HCEC 1CT (cell line): ENCODE measurements at regions not wholly inside any gene's neighbourhood (a gene's known extent, or its start where the extent isn't known, plus 50 kb on each side); places are given as distances from the start of the nearest gene placed in this dataset.
A peak's percentile ranks its signal among the peaks of the same experiment; 100 is the strongest.

Experiments
- DNase-seq: peaks from one replicate; pipeline ENCODE4 v3.0.0-alpha.2; 2017

DNA sequence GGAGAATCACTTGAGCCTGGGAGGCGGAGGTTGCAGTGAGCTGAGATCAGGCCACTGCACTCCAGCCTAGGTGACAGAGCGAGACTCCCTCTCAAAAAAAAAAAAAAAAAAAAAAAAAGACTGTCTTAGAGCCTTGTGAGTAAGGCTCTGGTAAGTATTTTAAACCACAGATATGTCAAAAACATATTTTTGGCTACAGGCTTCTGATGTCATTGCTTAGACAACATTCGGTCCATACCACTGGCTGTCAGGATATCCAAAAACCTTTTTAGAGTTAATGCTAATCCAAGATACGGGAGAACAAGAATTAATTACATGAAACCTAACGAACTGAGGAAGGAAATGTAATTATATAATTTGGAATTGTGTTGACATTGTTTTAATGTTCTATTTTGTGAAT, 999.5 kb upstream of the PABPC4L start:
- peak; percentile 17 for DNase-seq

DNA sequence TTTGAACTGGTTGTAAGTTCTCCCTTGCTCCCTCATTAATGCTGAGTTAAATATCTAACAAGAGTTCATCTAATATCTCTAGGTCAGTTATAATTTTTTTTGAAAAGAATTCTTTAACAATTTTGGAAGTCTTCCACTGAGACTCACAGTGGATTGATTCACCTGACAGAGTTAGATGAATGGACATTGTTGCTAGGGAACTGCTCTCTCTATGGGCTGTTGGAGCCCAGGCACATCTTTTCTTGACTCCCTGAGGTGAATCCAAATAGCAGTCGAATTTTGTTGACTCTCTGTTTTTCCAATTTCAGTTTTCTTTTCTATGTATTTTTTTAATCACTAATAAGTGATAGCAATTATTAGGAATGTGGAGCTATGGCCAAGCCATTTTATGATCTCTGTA, 996.1 kb upstream of the PABPC4L start:
- DNase-seq = no peak

DNA sequence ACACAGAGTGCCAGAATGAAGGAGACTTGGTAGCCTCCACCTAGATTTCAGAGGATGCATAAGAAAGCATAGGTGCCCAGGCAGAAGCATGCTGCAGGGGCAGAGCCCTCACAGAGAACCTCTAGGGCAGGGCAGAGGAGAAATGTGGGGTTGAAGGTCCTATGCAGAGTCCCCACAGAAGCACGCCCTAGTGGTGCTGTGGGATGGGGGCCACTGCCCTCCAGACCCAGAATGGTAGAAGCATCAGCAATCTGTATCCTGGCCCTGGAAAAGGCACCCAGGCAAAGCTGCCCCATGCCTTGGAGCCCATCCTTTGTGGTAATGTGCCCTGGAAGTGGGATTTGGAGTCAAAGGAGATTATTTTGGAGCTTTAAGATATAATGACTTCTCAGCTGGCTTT, 992.9 kb upstream of the PABPC4L start:
- DNase-seq = no peak

DNA sequence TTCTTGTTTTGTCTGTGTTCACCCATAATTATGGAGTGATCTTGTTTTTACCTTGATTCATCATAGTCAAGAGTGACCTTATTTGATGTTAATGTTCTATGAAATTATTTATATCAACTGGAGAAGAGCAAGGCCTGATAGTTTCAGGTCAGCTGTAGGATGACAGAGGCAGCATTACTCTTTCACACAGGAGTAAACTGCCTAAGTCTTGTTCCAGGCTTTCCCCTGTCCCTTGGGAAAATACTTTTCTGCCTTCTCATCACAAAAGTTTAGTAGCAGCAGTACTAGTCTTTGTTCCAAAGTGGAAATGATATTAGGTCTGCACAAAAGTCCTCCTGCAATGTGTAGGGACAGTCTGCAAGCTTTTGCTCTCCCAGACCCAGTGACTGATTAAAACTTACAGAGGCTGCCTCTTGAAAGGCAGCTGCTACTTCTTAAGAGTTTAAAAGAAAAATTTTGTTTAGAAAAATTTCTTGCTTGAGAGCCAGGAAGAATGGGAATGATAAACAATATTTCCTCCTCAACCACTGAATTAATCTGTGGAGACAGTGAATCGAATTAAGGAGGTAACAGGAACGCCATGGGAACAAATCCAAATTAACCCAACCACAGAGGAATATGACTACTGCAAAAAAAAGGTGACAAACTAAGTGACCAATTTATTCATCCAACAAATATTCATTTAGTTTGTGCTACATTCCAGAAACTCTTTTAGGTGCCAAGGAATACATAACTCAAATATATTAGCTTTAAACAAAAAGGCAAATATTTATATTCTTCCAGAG, 991.4 kb upstream of the PABPC4L start:
- no peak for DNase-seq

DNA sequence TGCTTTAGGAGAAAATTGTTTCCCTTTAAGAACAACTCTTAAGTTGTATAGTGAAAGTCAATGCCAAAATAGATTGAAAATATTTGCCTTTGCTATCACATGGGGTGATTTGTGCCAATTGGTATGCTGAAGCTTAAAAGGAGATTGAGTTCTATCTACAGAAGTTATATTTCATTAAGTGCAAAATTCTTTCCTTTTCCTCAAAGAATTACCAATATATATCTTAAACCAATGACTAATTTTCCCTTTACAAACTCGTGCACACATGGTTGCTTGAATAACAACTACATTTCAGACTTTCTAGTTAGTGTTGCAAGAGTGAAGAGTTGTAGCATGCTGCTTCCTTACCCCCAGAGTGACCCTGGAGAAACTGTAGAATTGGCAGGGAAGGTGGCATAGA, 990.0 kb upstream of the PABPC4L start:
- DNase-seq = no peak

- no peak for DNase-seq
Observed at GRCh38 chr4:135186002-135186401, 984.4 kb upstream of the PABPC4L start.

DNA sequence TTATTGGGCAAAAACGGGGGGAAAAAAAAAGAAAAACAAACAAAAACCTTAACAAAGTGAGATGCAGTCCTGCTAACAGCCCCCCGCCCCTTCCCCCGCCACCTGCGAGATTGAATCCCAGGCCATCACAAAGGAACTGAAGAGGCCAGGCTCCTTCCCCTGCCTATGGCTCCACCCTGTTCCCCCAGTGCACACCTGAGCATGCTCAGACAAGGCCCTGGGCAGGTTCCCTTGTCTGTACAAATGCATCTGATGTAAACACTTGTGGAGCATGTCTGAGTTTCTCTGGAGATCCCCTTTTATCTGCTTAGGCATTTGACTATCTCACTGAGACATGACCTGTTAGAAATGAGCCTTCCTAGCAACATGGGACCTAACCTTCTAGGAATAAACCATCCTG, 983.7 kb upstream of the PABPC4L start:
- no peak for DNase-seq

DNA sequence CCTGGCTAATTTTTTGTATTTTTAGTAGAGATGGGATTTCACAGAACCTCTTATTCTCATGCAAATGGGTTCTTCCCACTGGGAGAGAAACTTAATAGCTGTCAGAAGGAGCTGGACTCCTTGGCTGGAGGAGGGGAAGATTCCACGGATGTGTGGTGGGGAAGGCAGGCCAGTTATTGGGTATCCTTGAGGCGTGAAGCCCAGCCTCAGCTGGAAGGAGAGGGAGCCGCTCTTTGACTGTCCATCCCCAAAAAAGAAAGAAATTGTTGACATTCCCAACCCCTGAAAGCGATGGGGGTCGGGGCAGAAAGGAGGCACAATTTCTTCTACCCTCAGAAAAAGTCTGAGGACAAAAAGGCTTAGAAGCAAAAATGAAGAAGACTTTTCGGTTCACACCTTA, 983.1 kb upstream of the PABPC4L start:
- DNase-seq = no peak

GRCh38 chr4:135177321-135177720, 975.7 kb upstream of the PABPC4L start:
- DNase-seq = no peak

DNA sequence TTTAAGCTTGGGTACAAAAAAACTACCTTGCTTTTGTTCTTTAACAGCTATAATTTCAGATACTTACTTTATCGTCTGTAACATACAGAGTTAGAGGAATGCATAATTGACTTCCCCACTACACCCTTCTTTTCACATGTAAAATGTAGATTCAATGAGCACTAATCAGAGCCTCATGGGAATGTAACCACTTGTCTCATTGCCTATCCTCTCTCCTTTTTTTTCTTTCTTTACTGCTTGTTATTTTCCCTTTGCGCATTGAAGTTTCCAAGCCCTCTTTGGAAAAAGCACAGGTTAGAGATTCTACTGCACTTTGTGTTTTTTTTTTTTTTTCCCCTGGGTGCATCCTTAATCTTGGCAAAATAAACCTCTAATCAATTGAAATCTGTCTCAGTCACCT, 965.1 kb upstream of the PABPC4L start:
- no peak for DNase-seq

GRCh38 chr4:135164601-135165000, 963.0 kb upstream of the PABPC4L start:
- DNase-seq = no peak

- no peak for DNase-seq
Observed at GRCh38 chr4:135144498-135144897, 942.9 kb upstream of the PABPC4L start.

DNA sequence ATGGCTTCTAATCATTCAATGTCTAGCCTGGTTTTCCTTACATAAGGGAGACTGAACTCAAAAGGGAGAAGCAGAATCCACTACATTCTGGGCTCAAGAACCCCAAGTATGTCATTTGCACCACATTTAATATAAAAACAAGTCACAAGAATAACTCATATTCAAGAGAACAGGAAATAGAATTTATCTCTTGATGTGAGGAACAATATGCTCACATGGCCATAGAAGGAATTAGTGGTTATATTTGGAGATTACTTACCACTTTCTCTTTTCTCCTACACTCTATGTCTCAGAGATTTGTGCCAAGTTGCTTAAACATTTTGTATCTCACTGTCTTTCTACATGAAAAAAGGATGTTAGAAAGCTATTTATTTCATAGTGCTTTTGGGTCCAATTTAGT, 922.6 kb upstream of the PABPC4L start:
- no peak for DNase-seq

DNA sequence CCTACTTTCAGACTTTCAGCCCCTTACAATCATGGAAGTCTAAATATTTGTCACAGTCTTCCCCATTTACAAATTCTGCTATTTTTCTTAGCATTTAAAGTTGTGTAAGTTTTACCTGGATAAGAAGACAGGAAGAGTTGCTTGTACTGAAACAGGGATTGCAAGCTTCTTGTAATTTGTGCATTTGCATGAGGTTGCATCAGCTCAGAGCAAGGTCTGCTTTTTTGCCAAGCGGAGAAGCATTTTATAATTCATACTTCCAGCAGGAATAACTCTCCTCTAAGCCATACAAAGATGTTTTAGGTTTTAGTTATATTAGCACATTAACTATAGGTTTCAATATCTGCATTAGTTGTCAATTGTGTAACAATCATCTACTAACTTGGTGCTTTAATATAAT, 922.0 kb upstream of the PABPC4L start:
- no peak for DNase-seq

GRCh38 chr4:135122457-135122856, 920.9 kb upstream of the PABPC4L start:
- no peak for DNase-seq

DNA sequence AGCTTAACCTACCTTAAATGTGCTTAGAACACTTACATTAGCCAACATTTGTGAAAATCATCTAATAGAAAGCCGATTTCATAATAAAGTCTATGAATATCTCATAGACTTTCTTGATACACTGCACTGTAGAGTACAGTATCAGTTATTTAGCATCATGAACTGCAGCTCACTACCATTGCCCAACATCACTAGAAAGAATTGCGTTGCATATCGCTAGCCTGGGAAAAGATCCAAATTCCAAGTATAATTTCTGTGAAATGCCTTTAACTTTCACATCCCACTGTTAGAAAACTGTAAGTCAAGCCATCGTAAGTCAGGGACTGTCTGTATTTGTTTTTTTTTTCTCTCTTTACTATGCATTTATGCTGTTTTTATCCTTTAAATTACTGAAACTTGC, 918.6 kb upstream of the PABPC4L start:
- no peak for DNase-seq

GRCh38 chr4:135114079-135114478, 912.5 kb upstream of the PABPC4L start:
- no peak for DNase-seq

DNA sequence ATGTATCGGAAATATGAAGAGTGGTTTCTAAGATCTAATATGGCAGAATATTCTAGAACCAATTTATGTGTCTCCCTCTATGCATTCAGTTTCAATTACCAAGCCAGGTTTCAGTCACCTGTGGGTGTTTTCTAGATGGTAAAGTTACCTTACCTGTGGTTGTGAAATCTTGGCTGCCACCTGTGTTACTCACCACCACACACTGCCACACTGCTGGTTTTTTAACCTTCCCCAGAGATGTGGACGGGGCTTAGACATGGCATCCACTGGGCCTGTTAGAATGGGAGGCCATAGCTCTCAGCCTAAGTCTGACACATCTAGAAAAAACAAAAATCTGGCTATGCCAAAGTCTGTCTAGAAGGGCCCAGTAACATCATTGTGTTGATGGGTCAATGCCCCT, 896.5 kb upstream of the PABPC4L start:
- DNase-seq = no peak

- DNase-seq = no peak
Observed at GRCh38 chr4:135073389-135073788, 871.8 kb upstream of the PABPC4L start.

DNA sequence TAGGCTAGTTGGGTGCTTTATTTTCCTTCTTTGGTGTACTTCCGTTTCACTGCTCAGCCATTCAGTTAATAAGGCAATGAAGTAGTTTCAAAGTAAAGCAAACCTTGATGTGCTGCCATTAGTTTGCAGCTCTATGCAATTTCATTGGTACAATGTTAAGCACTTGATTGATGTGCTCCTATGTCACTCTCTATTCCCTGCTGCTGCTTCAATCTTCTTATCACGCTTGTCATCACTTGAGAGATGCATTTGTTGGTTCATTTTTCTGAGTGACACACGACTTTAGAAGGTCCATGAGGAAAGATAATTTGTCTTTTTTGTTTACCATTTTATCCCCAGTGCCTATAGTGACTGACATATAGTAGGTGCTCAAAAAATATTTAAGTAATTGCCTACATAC, 871.0 kb upstream of the PABPC4L start:
- DNase-seq = no peak

DNA sequence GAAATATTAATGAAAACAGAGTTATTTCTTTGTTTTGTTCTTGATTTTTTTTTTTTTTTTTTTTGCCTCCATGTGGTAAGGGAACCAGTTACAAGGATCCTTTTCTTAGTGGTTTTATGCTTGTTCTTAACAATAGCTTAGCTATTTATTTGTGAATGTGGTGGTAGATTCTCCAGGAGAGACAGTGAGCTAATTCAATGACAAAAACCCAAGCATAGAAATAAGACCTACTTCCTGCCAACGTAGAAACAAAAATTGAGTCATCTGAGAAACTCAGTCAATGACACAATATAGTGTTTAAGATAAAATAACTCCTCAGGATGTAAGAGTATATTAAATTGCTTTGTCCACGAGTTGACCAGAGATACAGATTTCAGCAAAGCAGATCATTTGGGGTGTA, 863.8 kb upstream of the PABPC4L start:
- DNase-seq = no peak

DNA sequence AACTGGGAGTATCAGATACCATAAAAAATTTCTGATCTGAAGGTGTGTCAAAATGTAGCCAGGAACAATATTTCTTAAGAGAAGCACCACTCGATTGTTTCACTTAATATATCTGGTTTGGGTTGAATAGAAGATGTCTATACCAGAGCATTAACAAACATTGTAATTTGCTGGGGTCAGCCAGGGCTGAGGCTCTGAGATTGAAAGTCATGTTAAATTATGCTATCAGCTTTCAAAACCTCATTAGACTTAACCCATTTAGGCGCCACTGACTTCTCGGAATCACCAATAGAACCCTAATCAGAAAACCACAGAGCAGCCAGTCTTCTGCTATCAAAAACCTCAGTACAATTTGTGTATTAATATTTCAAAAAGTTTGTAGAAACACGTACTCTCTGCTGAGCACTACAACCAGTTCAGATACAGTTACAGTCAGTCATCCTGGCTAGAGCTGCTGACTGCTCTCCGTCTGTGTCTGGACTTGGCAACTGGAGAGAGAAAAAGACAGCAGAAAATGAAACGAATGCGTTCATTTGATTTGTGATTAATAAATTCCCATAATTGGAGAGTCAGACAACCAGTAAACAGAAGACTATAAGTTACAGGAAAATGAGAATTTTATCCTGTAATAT, 848.6 kb upstream of the PABPC4L start:
- DNase-seq = no peak

DNA sequence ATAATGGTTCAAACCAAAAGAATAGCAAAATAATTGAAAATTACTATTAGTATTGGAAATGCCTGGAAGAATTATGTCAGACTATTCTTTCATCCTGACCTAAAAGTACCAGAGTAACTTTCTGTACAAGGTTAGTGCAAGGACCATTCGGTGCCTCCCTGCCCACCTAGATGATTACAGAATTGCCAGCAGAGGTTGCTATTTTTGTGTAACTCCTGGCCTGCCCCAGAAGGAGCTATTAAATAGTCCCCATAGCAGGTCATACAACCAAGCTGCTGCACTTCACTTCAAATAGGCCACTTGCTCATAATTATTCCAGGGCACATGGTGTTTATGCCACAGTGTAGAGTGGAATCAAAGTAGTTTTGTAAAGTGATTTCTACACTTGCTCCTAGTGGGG, 831.1 kb upstream of the PABPC4L start:
- DNase-seq = no peak

DNA sequence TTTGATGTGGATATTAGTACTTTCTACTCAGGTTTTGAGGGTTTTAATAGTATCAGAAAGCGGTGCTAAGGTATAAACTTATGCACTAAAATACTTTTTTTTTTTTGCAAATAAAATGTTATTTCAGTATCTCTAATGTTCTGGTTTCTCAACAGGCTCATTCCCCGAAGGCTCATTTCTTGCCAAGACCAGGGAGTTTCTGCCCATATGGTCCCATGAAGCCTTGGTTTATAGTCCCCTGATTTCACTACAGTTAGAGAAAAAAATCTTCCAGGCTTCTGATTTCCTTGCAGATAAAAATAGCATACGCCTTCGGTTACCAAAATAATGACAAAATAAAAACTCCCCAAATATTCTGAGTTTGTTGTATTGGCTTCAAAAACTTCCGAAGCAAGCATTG, 814.2 kb upstream of the PABPC4L start:
- no peak for DNase-seq

DNA sequence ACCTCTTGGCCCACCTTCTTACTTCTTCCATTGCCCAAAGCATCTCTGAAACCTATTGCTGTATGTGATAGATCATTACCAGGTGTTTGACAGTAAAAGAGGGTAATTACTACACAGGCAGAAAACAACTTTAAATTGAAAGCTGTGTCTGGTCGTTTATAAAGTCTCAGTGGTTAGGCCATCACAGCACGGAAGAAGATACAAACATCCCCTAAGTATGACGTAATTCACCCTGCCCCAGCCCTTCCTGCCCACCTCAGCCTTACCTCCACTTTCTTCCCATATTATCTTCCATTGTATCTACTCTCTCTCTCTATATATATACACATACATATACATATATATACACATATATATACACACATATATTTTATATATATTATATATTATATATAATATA, 805.8 kb upstream of the PABPC4L start:
- DNase-seq = no peak
